Loucy (cell line): ENCODE measurements at regions not wholly inside any gene's neighbourhood (a gene's known extent, or its start where the extent isn't known, plus 50 kb on each side); places are given as distances from the start of the nearest gene placed in this dataset.

Source experiments
- H2AFZ ChIP-seq: fragments of 200-600 bp; sonication (generic); 2 replicates; pipeline ENCODE4 v1.6.0; 2016; ENCODE audit warnings: antibody characterized with exemption, mild to moderate bottlenecking, low read length, moderate library complexity
- H3F3A ChIP-seq: fragments of 200-600 bp; 2 replicates; pipeline ENCODE4 v1.6.0; 2016; ENCODE audit warnings: antibody characterized with exemption, low read depth, mild to moderate bottlenecking
- H3K27me3 ChIP-seq: fragments of 200-600 bp; sonication (generic); 2 replicates; pipeline ENCODE4 v1.6.1; 2014; ENCODE audit warnings: low read length, mild to moderate bottlenecking; ENCODE audit not compliant: insufficient read depth, poor library complexity, severe bottlenecking
- H3K36me3 ChIP-seq: fragments of 200-600 bp; sonication (generic); 2 replicates; pipeline ENCODE4 v1.6.1; 2016; ENCODE audit warnings: low read length; ENCODE audit not compliant: insufficient read depth
- H3K4me1 ChIP-seq: fragments of 200-600 bp; sonication (generic); 2 replicates; pipeline ENCODE4 v1.5.1; 2014; ENCODE audit warnings: low read length, mild to moderate bottlenecking; ENCODE audit not compliant: insufficient read depth, poor library complexity, severe bottlenecking
- H3K4me2 ChIP-seq: fragments of 200-600 bp; sonication (generic); 2 replicates; pipeline ENCODE4 v1.6.0; 2014; ENCODE audit warnings: antibody characterized with exemption, low read length, low read depth, mild to moderate bottlenecking; ENCODE audit not compliant: poor library complexity, severe bottlenecking
- H3K4me3 ChIP-seq: fragments of 200-600 bp; sonication (generic); 2 replicates; pipeline ENCODE4 v1.5.1; 2014; ENCODE audit warnings: low read length, mild to moderate bottlenecking, mixed read lengths; ENCODE audit not compliant: poor library complexity, severe bottlenecking
- H3K79me2 ChIP-seq: fragments of 200-600 bp; sonication (generic); 2 replicates; pipeline ENCODE4 v1.6.1; 2014; ENCODE audit warnings: low read length; ENCODE audit not compliant: insufficient read depth
- H3K9ac ChIP-seq: fragments of 200-600 bp; sonication (generic); 2 replicates; pipeline ENCODE4 v1.6.0; 2014; ENCODE audit warnings: mild to moderate bottlenecking, low read depth, low read length, moderate library complexity; ENCODE audit not compliant: poor library complexity, severe bottlenecking
- H3K9me2 ChIP-seq: fragments of 200-600 bp; sonication (generic); replicated peaks from 2 replicates; pipeline ENCODE4 v1.6.1; 2016; ENCODE audit warnings: low read depth, low read length, mixed read lengths
- H3K9me3 ChIP-seq: fragments of 200-600 bp; sonication (generic); 2 replicates; pipeline ENCODE4 v1.6.1; 2014; ENCODE audit warnings: mild to moderate bottlenecking, antibody characterized with exemption, low read length, low read depth; ENCODE audit not compliant: insufficient read depth
- H4K20me1 ChIP-seq: fragments of 200-600 bp; sonication (generic); 2 replicates; pipeline ENCODE4 v1.6.0; 2014; ENCODE audit warnings: antibody characterized with exemption, low read length, mild to moderate bottlenecking; ENCODE audit not compliant: insufficient read depth, poor library complexity, severe bottlenecking
- CTCF ChIP-seq: fragments of 200-600 bp; sonication (generic); conservative IDR thresholded peaks from 2 replicates; pipeline ENCODE4 v1.5.1; 2014; ENCODE audit warnings: mild to moderate bottlenecking, antibody characterized with exemption, low read length
- EZH2phosphoT487 ChIP-seq: fragments of 200-600 bp; IDR thresholded peaks from 2 replicates; pipeline ENCODE4 v1.6.1; 2018; ENCODE audit warnings: antibody characterized with exemption, mild to moderate bottlenecking, moderate library complexity, borderline replicate concordance

DNA sequence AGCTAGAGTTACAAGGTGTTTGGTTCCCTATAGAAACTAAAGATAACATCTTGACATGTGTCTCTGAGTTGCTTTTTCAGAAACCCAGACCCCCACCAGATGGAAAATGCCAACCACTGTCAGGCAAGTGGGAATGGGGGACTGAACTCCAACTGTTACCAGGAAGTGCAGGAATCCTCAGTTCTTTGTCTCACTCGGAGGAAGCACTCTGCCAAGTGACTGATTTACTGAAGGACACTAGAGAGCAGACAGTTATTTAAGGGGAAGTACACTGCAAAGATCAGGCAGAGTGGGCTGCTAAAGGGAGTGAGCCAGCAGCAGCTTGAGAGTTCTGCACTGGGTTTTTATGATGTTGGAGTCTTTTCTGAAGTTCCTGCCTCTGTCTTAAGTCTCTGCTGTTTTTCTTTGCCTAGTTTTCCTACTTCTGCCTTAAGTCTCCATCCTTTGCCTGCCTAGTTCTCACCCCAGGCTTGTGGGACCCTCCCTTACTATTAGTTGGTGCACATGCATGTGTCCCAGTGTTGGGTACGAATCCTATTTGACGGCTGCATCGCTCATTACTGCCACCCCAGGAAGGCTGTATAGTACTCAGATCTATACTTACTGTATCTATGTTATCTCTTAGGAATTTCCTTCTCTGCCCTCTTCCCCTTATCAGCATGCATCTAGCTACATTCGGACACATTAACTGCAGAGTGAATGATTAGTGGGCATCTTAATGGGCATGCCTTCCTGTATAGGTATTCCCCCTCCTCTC, 97.1 kb downstream of the TEX51 start:
- Histone ChIP-seq H3K36me3 (no peaks in the 10 kb centered on the region), H3K9me3 (no peaks in the 10 kb centered on the region), H3K27me3 (no peaks in the 10 kb centered on the region), H3K4me1 (no peaks in the 10 kb centered on the region), H3K4me2 (no peak overlapping the region), H2AFZ (no peak overlapping the region; the same call in 1 of the 2 replicates), H3K9me2 (no peaks in the 10 kb centered on the region), H3K79me2 (no peaks in the 10 kb centered on the region), H3K9ac (no peak overlapping the region), H3F3A (no peaks in the 10 kb centered on the region), H4K20me1 (no peaks in the 10 kb centered on the region), H3K4me3 (no peak overlapping the region)
- TF ChIP-seq EZH2phosphoT487 (no peak), CTCF (no peak)

GRCh38 chr2:126996378-126996699, 97.6 kb downstream of the TEX51 start:
- TF ChIP-seq CTCF (no peak), EZH2phosphoT487 (no peak)
- H3K4me1 ChIP-seq = no peaks in the 10 kb centered on the region
- no peaks in the 10 kb centered on the region for H3K9me2 ChIP-seq
- no peaks in the 10 kb centered on the region for H3K79me2 ChIP-seq
- no peaks in the 10 kb centered on the region for H3K36me3 ChIP-seq
- H3F3A ChIP-seq = no peaks in the 10 kb centered on the region
- H3K4me2 ChIP-seq = no peak overlapping the region
- no peak overlapping the region for H2AFZ ChIP-seq
- no peaks in the 10 kb centered on the region for H4K20me1 ChIP-seq
- no peaks in the 10 kb centered on the region for H3K27me3 ChIP-seq
- H3K9me3 ChIP-seq = no peaks in the 10 kb centered on the region
- no peak overlapping the region for H3K9ac ChIP-seq
- no peak overlapping the region for H3K4me3 ChIP-seq
